Upper lobe of left lung (tissue), 6 donors: ENCODE measurements at regions not wholly inside any gene's neighbourhood (a gene's known extent, or its start where the extent isn't known, plus 50 kb on each side); places are given as distances from the start of the nearest gene placed in this dataset.

Experiments used
- ATAC-seq, 2 donors: fragments of 200-7000 bp; cut with Tn5 transposase; one replicate each; pipeline ENCODE4 v1.9.1; 2022; ENCODE audit warnings: mild to moderate bottlenecking in 2 of 2, moderate library complexity in 2 of 2; ENCODE audit not compliant: low FRiP score in 2 of 2
- DNase-seq, 2 donors: peaks; one replicate each; pipeline ENCODE4 v3.0.0-alpha.2; 2019 to 2020
- H3K27ac ChIP-seq, 4 donors: fragments of 200-600 bp; sonication (generic); one replicate each; pipeline ENCODE4 v1.5.1; 2016 to 2019
- H3K27me3 ChIP-seq, 4 donors: fragments of 200-600 bp; sonication (generic); one replicate each; pipeline ENCODE4 v1.5.1; 2017 to 2019
- H3K36me3 ChIP-seq, 4 donors: fragments of 200-600 bp; sonication (generic); one replicate each; pipeline ENCODE4 v1.5.1; 2016 to 2019
- H3K4me1 ChIP-seq, 4 donors: fragments of 200-600 bp; sonication (generic); one replicate each; pipeline ENCODE4 v1.5.1; 2018 to 2019
- H3K4me3 ChIP-seq, 4 donors: fragments of 200-600 bp; sonication (generic); one replicate each; pipeline ENCODE4 v1.5.1; 2017 to 2019; ENCODE audit warnings: mild to moderate bottlenecking in 2 of 4, moderate library complexity in 1 of 4
- H3K9me3 ChIP-seq, 4 donors: fragments of 200-600 bp; sonication (generic); one replicate each; pipeline ENCODE4 v1.5.1; 2018 to 2019
- EP300 ChIP-seq, 4 donors: sonication (generic); formaldehyde crosslinking; IDR thresholded peaks; one replicate each; pipeline ENCODE4 v1.5.1; 2017; ENCODE audit warnings: antibody characterized with exemption in 4 of 4, control low read depth in 2 of 4
- POLR2A ChIP-seq, 4 donors: fragments of 450-650 bp; IDR thresholded peaks; one replicate each; pipeline ENCODE4 v1.5.1; 2016 to 2017; ENCODE audit warnings: antibody characterized with exemption in 4 of 4, mild to moderate bottlenecking in 2 of 4
- POLR2AphosphoS5 ChIP-seq, 2 donors: sonication (generic); formaldehyde crosslinking; IDR thresholded peaks; one replicate each; pipeline ENCODE4 v1.5.1; 2017; ENCODE audit warnings: antibody characterized with exemption in 2 of 2
- WGBS, 2 donors: methylation state at CpG; one replicate each; pipeline ENCODE4 v1.1.5; 2017 to 2018; 5-methylcytosine and 5-hydroxymethylcytosine counted together
- TF ChIP-seq, protein P1 (sequence below), 6 experiments: fragments of 450-650 bp in 4 of 6; fragments of 200-600 bp in 2 of 6; sonication (generic) in 2 of 6; IDR thresholded peaks; one replicate each; pipeline ENCODE4 v1.5.1; 2016 to 2019; ENCODE audit warnings: antibody characterized with exemption in 6 of 6
- donor health status: DM: no; HTN: no; CAD: no; lungs with moderate emphysema.
- donor health status: DM: no; HTN: yes; CAD: no; lungs with severe emphysema.

DNA sequence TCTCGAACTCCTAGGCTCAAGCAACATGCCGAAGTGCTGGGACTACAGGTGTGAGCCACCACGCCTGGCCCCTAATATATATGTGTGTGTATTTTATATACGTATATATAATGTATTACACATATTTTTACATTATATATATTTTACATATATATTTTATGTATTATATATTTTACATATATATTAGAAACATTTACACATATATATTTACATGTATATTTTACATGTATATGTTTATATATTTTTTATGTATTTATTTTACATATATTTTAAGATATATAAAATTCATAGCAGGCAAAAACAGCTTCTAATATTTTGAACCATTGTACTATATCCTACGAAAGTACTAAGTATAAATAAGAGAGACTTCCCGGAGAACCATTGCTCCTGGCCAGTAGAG, 455.1 kb downstream of the XYLT1 start:
- H3K27me3 ChIP-seq, result no peaks in the 10 kb centered on the region
- DNase-seq (no peak), ATAC-seq (no peak)
- H3K9me3 ChIP-seq, result no peaks in the 10 kb centered on the region
- H3K36me3 ChIP-seq, result no peaks in the 10 kb centered on the region
- TF ChIP-seq POLR2AphosphoS5 (IDR thresholded peaks at IDR 0.05) (no peak), EP300 (IDR thresholded peaks at IDR 0.05) (no peak), POLR2A (IDR thresholded peaks at IDR 0.05) (no peak)
- TF ChIP-seq, protein P1, sequence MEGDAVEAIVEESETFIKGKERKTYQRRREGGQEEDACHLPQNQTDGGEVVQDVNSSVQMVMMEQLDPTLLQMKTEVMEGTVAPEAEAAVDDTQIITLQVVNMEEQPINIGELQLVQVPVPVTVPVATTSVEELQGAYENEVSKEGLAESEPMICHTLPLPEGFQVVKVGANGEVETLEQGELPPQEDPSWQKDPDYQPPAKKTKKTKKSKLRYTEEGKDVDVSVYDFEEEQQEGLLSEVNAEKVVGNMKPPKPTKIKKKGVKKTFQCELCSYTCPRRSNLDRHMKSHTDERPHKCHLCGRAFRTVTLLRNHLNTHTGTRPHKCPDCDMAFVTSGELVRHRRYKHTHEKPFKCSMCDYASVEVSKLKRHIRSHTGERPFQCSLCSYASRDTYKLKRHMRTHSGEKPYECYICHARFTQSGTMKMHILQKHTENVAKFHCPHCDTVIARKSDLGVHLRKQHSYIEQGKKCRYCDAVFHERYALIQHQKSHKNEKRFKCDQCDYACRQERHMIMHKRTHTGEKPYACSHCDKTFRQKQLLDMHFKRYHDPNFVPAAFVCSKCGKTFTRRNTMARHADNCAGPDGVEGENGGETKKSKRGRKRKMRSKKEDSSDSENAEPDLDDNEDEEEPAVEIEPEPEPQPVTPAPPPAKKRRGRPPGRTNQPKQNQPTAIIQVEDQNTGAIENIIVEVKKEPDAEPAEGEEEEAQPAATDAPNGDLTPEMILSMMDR (IDR thresholded peaks at IDR 0.05), result no peak
- H3K27ac ChIP-seq, result no peak overlapping the region
- no peaks in the 10 kb centered on the region for H3K4me1 ChIP-seq
- H3K4me3 ChIP-seq, result no peak overlapping the region
- 92 to 94% methylated on average over 6 of the region's 6 CpGs for WGBS, 2 donors

- H3K4me1 ChIP-seq, result no peaks in the 10 kb centered on the region
- DNase-seq, result no peak
Observed at GRCh38 chr16:17017442-17017841, 453.3 kb downstream of the XYLT1 start.

DNA sequence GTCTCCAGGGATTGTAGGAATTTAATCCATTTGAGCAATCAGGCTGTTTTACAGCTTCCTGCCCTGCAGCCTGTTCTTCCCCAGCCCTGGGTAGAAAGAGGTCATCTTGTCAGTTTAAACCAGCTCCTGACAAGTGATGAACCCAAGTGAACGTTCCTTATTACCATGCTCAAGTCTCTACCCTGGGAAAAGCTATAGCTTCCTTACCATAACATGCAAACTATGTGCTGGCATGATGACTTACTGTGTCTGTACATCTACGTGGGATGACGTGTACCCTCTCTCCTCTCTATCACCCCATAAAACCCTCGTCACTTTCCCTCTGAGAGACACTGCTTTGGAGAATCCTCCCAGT, 452.2 kb downstream of the XYLT1 start:
- ATAC-seq (no peak), DNase-seq (no peak)
- H3K9me3 ChIP-seq, result no peaks in the 10 kb centered on the region
- H3K4me1 ChIP-seq, result no peaks in the 10 kb centered on the region
- TF ChIP-seq EP300 (IDR thresholded peaks at IDR 0.05) (no peak), POLR2AphosphoS5 (IDR thresholded peaks at IDR 0.05) (no peak), POLR2A (IDR thresholded peaks at IDR 0.05) (no peak)
- TF ChIP-seq, protein P1 (IDR thresholded peaks at IDR 0.05), result no peak
- H3K27me3 ChIP-seq, result no peaks in the 10 kb centered on the region
- no peaks in the 10 kb centered on the region for H3K36me3 ChIP-seq
- H3K27ac ChIP-seq, result no peak overlapping the region
- no peak overlapping the region for H3K4me3 ChIP-seq
- WGBS, 2 donors, result 53 to 67% methylated on average over 4 of the region's 4 CpGs

More at GRCh38 chr16:17017442-17017841, 453.3 kb downstream of the XYLT1 start:
- Histone ChIP-seq H3K9me3 (no peaks in the 10 kb centered on the region), H3K27me3 (no peaks in the 10 kb centered on the region), H3K36me3 (no peaks in the 10 kb centered on the region), H3K4me3 (no peak overlapping the region), H3K27ac (no peak overlapping the region)
- ATAC-seq, result no peak
- TF ChIP-seq, protein P1 (IDR thresholded peaks at IDR 0.05), result no peak
- TF ChIP-seq POLR2A (IDR thresholded peaks at IDR 0.05), result no peak

DNA sequence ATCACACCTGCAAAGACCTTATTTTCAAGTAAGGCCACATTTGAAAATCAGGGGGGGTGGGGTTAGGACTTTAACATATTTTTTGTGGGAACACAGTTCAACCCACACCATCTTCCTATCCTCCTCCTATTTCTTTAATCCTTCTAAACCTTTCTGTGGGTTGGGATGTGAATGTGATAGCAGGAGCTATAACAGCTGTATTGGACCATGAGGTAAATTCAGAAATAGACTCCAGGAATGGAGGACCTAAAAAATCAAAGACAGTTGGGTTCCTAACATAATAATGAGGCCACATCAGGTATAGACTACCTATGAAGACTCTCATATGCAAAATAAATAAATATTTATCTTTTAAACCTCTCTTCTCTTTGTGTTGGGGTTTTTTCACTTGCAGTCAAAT, 451.4 kb downstream of the XYLT1 start:
- H3K27ac ChIP-seq, result no peak overlapping the region
- DNase-seq (no peak), ATAC-seq (no peak)
- no peaks in the 10 kb centered on the region for H3K36me3 ChIP-seq
- no peaks in the 10 kb centered on the region for H3K4me1 ChIP-seq
- H3K4me3 ChIP-seq, result no peak overlapping the region
- TF ChIP-seq EP300 (IDR thresholded peaks at IDR 0.05) (no peak), POLR2AphosphoS5 (IDR thresholded peaks at IDR 0.05) (no peak)
- TF ChIP-seq, protein P1 (IDR thresholded peaks at IDR 0.05), result no peak
- no peaks in the 10 kb centered on the region for H3K27me3 ChIP-seq
- no peaks in the 10 kb centered on the region for H3K9me3 ChIP-seq

DNA sequence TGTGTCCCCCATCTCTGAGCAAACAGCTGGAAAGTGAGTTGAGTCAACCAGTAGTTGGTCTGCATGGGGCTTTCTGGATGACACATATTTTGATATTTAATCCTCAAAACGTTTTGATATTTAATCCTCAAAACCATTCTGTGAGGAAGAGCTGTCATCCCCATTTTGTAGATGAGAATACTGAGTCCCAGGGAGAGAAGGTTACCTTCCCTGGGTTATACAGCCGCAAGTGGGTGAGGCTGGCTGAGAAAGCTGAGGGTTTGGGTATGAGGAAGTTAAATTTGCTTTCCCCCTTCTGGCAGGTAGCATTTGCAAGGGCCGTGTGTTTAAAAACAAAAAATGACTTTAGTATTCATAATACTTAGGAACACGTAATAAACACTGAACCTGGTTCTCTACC, 447.2 kb downstream of the XYLT1 start:
- DNase-seq (no peak), ATAC-seq (no peak)
- Histone ChIP-seq H3K36me3 (no peaks in the 10 kb centered on the region), H3K4me3 (no peak overlapping the region), H3K27me3 (no peaks in the 10 kb centered on the region), H3K4me1 (no peaks in the 10 kb centered on the region), H3K9me3 (no peaks in the 10 kb centered on the region), H3K27ac (no peak overlapping the region)
- no peak for TF ChIP-seq POLR2AphosphoS5 (IDR thresholded peaks at IDR 0.05)
- TF ChIP-seq, protein P1 (IDR thresholded peaks at IDR 0.05), result no peak
- no peak for TF ChIP-seq POLR2A (IDR thresholded peaks at IDR 0.05)
- no peak for TF ChIP-seq EP300 (IDR thresholded peaks at IDR 0.05)
- 71 to 72% methylated on average over 4 of the region's 4 CpGs for WGBS, 2 donors
